HPDE6-E6E7 (cell line): ENCODE measurements at regions not wholly inside any gene's neighbourhood (a gene's known extent, or its start where the extent isn't known, plus 50 kb on each side); places are given as distances from the start of the nearest gene placed in this dataset.

Source experiments
- DNase-seq: peaks from one replicate; pipeline ENCODE4 v3.0.0; 2011; ENCODE audit warnings: missing footprints; ENCODE audit errors: extremely low spot score

GRCh38 chr3:64355401-64355807, 130.1 kb upstream of the PRICKLE2 start:
- peak; percentile 8 for DNase-seq

DNA sequence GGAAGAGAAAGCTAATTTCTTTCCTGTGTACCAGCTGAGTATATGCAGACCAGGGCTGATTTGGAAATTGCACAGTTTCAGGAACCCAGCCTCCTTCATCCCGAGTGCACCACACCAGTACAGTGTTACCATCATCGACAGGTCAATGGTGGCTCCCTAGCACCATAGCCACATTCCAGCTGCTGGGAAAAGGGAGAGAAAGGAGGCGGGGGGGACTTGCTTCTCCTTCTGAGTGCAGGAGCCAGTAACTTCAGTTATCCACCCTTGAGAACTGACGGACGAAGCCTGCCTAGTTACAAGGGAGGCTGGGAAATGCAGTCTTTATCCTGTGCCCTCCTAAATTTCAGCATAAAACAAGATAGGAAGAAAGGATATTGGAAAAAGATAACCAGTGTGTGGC, 129.7 kb upstream of the PRICKLE2 start:
- DNase-seq: no peak

DNA sequence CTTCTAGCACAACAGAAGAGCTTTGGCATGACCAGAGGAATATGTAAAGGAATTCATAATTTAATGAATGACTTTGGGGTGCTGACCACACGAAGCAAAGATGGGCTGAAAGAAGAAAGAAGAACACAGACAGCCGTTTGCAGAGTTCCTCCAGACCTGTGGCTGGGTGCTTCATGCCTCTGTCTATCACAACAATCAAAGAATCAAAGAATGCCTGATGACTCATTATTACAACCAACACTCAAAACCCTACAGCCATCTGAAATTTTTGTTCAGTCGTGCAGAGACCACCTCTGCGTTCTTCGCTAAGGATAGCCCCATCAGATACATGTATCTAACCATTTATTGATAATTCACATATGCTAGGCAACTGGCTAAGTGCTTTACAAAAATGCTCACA, 129.0 kb upstream of the PRICKLE2 start:
- no peak for DNase-seq

- DNase-seq: no peak
Observed at GRCh38 chr3:64353226-64353625, 128.0 kb upstream of the PRICKLE2 start.

DNA sequence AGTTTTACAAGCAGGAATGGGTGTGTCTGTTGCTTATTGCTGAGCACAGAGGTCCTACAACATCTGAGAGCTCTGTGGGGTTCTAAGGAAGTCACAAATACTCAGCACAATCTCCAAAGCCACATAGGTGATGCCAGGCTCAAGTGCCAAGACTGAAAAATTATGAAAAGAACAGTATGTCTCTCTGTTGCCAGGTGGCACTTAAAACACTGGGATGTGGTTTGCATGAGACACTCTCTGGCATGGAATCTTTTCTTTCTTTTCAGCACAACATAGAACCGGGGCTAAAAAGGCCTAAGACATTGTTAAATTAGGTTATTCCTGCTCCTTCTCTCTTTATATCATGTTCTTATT, 127.3 kb upstream of the PRICKLE2 start:
- no peak for DNase-seq

DNA sequence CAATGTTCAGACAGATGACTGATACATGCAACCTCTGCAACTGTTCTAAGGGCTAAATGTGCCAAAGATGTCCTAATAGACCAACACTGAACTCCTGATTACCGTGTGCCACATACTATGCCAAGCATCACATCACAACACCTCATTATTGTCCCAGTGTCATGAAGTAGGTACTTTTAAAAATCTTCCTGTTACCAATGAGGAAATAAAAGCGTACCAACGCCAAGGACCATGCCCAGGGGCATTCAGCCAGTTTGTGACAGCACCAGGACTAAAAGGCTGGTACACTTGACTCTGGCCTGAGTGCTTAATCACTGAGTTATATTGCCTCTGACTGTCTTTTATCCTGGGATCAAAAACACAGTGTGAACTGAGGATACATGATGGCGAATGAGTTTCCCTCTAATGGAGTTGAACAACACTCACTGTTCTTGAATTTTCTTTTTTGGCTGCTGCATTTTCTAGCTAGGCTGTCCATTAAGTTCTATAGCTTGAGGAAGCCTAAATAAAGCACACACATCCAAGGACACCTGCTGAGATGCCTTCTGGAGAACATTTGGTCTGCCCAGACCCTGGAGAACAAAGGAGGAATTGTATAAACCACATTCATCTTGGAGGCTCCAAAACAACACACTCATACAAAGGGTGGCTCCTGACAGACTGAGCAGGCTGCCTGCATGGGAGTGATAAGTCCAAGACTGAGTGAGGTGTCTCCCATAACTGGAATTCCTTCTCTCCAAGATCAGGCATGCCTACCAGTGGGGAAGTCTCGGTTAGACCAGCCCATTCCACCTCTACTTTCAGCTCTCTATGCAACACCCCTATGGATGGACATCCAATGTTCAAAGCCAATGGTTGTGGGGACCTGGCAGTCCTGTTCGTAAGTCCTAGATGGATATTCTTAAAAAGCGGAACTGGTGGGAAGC, 126.7 kb upstream of the PRICKLE2 start:
- no peak for DNase-seq

DNA sequence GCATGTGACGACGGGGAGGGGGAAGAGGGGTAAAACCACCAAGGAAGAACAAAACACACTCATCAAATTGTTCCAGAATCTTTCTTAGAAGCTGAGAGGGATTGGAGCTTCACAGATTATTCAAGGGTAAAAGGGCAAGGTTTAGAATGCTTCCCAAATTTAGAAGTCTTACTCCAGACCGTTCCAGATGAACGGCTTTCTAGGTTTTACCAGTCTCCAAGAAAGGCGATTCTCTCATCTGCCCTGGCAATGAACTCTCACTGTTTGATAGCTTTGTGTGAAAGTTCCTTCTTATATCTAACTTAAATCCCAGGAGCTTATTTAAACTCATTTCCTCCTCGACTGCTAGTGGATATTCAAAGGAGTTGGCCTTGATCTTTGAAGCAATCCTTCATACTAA, 124.3 kb upstream of the PRICKLE2 start:
- no peak for DNase-seq

GRCh38 chr3:64345371-64345770, 120.1 kb upstream of the PRICKLE2 start:
- no peak for DNase-seq

- DNase-seq: no peak
Observed at GRCh38 chr3:64344721-64345207, 119.5 kb upstream of the PRICKLE2 start.

- DNase-seq: no peak
Observed at GRCh38 chr3:64343689-64344430, 118.6 kb upstream of the PRICKLE2 start.

GRCh38 chr3:64342940-64343688, 117.8 kb upstream of the PRICKLE2 start:
- DNase-seq: peak; percentile 32

DNA sequence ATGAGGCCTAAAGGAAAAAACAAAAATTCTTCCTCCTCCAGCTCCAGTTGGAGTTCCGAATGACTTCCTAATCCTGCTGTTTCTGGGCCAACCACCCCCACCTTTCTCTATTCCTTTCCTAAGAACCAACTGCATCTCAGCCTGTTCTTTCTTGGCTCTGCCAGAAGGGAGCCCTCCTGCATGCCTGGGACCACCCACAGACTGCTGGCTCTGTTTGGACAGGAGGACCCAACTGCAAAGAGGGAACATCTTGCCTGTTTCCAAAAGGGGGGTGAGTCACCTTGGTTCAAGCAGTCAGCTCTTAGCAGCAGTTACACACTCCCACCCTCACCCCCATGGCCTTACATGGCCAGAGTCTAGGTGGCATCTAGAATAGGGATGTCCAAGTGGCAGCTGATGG, 116.0 kb upstream of the PRICKLE2 start:
- no peak for DNase-seq

GRCh38 chr3:64340641-64341101, 115.4 kb upstream of the PRICKLE2 start:
- DNase-seq: no peak

DNA sequence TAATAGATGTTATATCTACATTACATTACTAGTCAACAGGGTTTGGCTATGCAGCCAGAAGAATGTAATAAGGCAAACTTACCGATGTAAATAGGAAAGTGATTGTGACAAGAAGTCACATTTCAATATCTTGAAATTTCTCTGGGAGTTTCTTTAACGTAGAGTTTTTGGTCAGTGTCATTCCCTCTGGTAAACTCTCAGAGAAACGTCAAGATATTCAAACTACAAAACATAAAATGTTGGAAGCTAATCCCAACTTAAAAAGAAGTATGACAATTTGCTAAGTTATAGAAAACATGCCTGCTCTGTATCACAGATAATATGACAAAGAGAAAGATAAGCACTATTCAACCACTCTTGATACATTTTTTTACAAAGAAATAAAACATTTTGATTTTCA, 111.2 kb upstream of the PRICKLE2 start:
- DNase-seq: no peak

GRCh38 chr3:64332459-64333350, 107.4 kb upstream of the PRICKLE2 start:
- DNase-seq: no peak

DNA sequence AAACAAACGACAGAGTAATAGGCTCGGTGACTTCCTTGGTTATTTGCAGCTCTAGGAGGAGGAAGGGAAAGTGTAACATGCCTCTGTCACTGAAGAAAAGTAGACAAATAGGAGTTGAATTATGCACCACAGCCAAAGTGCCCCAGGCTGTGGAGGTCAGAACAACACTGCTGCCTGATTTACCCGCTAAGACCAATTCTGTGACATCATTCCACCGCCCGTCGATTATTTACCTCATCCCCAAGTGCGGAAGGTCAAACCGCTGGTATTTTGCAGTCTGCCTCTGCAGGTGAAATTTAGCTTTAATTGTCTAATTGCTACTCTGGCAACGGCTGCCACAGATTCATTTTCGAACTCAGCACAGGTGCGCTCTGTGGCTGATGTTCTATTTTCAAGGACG, 106.3 kb upstream of the PRICKLE2 start:
- DNase-seq: no peak

DNA sequence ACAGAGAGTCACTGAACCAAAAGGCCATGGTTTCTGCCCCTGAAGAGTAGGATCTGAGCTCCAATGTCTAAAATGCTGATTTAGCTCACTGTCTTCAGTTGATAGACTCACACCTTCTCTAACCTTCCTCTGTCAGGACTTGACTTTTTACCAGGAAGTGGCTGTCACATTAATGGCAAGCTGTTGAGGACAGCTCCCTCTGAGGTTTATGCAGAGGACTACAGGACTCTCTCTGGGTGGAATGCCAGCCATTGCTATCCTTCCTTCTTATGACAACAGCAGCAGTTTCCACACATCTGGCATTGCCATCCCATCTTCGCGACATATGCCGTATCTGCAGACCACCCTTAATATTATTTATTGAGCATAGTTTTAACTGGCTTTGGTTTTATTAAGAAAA, 103.8 kb upstream of the PRICKLE2 start:
- no peak for DNase-seq

DNA sequence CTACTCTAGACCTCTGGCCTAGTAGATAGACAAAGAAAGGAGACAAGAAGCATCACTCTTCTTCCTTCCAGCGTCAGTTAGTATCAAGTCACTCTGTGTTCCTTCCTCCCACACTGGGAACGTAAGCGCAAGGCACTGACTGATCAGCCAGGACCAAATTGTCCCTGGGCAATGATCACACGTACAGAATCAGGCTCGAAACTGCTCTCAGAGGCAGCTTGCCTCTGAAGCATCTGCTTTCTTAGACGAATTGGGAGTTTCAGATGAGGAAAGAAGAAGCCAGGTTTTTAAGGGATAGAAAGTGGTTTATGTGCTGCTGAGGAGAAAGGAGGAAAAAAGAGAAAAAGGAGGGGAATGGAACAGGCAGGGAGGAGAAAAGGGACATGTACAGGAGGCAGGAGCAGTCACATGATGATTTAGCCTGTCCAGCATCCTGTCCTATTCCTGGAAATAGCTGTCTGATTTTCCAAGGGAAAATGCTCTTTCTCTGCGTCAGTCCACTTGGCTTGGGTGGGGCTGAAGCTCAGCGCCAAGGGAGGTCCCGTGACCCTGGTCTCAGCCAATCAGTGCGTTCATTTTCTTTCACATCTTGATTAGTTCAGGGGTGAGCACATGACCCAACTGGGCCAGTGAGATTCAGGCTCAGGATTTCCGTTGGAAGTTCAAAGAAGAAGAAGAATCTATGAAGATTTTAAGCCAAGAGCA, 102.0 kb upstream of the PRICKLE2 start:
- no peak for DNase-seq

DNA sequence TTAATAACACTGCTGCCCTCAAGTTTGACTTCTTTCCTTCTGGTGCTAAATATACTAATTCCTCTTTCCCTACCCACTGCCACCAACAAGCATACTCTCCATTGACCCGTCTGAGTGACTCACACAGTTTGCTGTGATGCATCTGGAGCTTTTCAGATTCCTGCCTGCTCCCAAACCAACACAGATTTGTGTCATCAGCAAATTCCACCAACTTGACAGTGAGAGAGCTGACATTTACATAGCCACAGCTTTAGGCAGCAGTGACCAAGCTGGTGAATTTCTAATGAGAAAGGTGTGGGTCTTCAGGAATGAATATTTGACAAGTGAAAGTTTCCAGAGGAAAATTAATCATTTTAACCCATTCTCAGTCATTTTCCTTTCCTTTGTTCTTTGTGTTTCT, 96.5 kb upstream of the PRICKLE2 start:
- peak; percentile 22 for DNase-seq

GRCh38 chr3:64319391-64319790, 94.1 kb upstream of the PRICKLE2 start:
- no peak for DNase-seq
